ENCODE measurements at regions not wholly inside any gene's neighbourhood (a gene's known extent, or its start where the extent isn't known, plus 50 kb on each side); places are given as distances from the start of the nearest gene placed in this dataset.

DNA sequence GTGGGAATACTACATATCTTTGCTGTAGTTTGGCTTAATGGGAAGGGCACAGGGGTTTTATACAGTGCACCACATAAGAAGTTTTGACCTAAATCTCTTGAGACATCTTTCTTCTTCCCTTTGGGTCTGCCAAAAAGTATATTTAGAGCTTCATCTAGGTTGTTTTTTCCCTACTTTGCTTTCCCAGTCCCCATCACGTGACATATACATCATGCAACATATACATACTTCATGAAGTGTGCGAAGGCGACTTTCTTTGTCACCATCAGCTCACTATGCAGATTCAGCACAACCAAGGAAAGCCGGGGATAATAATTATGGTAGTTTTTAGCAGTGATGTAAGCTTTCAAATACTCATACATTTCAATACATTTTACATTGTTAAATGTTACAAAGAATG, 177.1 kb upstream of the PPP1R3A start (continued):
- TF ChIP-seq, protein P1, sequence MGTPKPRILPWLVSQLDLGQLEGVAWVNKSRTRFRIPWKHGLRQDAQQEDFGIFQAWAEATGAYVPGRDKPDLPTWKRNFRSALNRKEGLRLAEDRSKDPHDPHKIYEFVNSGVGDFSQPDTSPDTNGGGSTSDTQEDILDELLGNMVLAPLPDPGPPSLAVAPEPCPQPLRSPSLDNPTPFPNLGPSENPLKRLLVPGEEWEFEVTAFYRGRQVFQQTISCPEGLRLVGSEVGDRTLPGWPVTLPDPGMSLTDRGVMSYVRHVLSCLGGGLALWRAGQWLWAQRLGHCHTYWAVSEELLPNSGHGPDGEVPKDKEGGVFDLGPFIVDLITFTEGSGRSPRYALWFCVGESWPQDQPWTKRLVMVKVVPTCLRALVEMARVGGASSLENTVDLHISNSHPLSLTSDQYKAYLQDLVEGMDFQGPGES (IDR thresholded peaks at IDR 0.05; ENCODE audit: low read depth, low read length), result no peak
- TF ChIP-seq RAD21 (IDR thresholded peaks at IDR 0.05; ENCODE audit: low read length), result no peak
- no peak for TF ChIP-seq ELF1 (IDR thresholded peaks at IDR 0.05)
- no peak for TF ChIP-seq SIN3A (IDR thresholded peaks at IDR 0.05; ENCODE audit: borderline replicate concordance, low read depth, low read length)
- no peak for TF ChIP-seq RFX5 (IDR thresholded peaks at IDR 0.05; ENCODE audit: low read length)

DNA sequence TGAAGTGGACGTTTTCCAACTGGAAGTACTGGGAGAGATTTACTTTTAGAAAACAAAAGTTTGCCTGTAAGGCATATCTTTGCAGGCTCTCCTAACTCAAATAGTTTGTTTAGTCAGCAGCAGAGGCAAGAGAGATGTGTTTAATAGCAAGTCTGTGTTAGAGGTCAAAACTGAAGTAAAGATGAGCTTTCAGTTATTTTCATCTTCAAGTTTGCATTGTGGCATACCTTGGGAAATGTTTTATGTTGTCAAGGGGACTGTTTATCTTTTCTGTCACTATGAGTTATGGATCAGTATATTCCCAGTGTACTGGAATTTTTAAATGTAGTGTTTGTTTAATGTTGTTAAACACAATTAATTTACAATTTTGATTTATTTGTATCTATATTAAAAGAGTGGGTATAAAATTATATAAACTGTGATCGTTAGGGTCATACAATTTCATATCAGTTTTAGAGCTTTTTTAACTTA, 169.7 kb upstream of the PPP1R3A start:
- TF ChIP-seq, protein P2, sequence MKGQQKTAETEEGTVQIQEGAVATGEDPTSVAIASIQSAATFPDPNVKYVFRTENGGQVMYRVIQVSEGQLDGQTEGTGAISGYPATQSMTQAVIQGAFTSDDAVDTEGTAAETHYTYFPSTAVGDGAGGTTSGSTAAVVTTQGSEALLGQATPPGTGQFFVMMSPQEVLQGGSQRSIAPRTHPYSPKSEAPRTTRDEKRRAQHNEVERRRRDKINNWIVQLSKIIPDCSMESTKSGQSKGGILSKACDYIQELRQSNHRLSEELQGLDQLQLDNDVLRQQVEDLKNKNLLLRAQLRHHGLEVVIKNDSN (IDR thresholded peaks at IDR 0.05; ENCODE audit: borderline replicate concordance, low read depth), result no peak
- TF ChIP-seq ELF1 (IDR thresholded peaks at IDR 0.05), result no peak
- no peak for TF ChIP-seq FOSL2 (IDR thresholded peaks at IDR 0.05; ENCODE audit: borderline replicate concordance, low read depth)
- peak; percentile 33; the same call in 1 of the 2 replicates for TF ChIP-seq EZH2phosphoT487 (IDR thresholded peaks at IDR 0.05; ENCODE audit: borderline replicate concordance, low read depth)
- Histone ChIP-seq H3K9me2 (no peaks in the 10 kb centered on the region; the same call in 1 of the 2 replicates), H3F3A (replicated peaks; ENCODE audit: insufficient read depth) (no peaks in the 10 kb centered on the region), H2AFZ (ENCODE audit: low read depth) (no peak overlapping the region), H4K20me1 (ENCODE audit: insufficient read depth) (no peaks in the 10 kb centered on the region), H3K4me2 (no peak overlapping the region), H3K36me3 (replicated peaks in 1 of 2; ENCODE audit: control insufficient read depth in 1 of 2, insufficient read depth in 2 of 2, low read length in 1 of 2) (no peaks in the 10 kb centered on the region), H3K9me3 (no peaks in the 10 kb centered on the region), H3K4me1 (ENCODE audit: control insufficient read depth in 1 of 2, insufficient read depth in 2 of 2, low read depth in 1 of 2, low read length in 1 of 2) (peaks cover 0 to 3% of the 10 kb centered on the region in 2 experiments; a peak in 1 of 4 replicates), H3K4me3 (ENCODE audit: low read depth in 2 of 2, low read length in 1 of 2) (no peak overlapping the region), H3K79me2 (ENCODE audit: insufficient read depth) (no peaks in the 10 kb centered on the region), H3K9ac (no peak overlapping the region), H3K27ac (ENCODE audit: low read depth in 2 of 2, low read length in 1 of 2) (no peak overlapping the region), H3K27me3 (ENCODE audit: insufficient read depth) (peaks cover 62% of the 10 kb centered on the region)
- WGBS (ENCODE audit: low lambda C conversion rate), result 6% methylated on average over 2 of the region's 2 CpGs
- ChIA-PET CTCF (no interaction called here), POLR2A (no interaction called here)
- DNase-seq, result no peak

DNA sequence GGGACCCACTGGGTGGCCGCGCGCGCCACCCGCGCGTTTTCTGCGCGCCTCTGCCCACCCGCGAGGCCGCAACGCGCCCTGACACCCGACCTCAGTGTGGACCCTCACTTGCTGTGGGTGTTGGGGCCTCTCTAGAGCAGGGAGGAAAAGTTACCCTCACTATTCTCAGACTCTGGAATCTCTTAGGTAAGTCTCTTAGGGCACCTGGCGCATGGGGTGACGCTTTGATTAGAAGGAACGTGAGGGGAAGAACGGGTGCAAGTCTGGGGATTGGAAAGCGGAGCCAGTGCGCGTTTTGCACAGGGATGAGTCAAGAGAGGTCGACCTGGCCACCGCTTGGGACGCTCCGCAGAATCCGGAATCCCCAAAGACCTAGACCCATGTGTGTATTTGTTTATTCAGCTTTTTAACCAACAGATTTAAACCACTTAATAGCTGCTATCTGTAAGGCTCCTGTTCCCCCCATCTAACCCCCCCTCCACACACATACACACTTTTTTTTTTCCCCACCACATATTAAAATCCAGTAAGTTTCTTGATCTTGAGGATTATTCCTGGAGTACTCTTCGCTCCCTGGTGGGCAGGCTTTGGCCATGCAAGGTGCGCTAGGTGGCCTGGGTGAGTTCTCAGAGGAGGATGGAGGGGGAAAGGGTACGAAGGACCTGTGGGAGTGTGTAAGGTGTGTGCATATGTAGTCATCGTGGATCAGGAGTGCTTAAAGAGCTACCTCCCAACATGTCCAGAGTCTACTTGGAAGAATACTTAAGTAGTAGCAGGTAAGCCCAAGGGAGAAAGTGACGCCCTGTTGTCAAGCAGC, 169.1 kb upstream of the PPP1R3A start:
- H3F3A ChIP-seq (replicated peaks; ENCODE audit: insufficient read depth), result no peaks in the 10 kb centered on the region
- no peak overlapping the region for H3K27ac ChIP-seq (ENCODE audit: low read depth in 2 of 2, low read length in 1 of 2)
- no peak overlapping the region for H2AFZ ChIP-seq (ENCODE audit: low read depth)
- H4K20me1 ChIP-seq (ENCODE audit: insufficient read depth), result no peaks in the 10 kb centered on the region
- no peak overlapping the region for H3K4me3 ChIP-seq (ENCODE audit: low read depth in 2 of 2, low read length in 1 of 2)
- ChIA-PET CTCF (no interaction called here), POLR2A (no interaction called here)
- H3K79me2 ChIP-seq (ENCODE audit: insufficient read depth), result no peaks in the 10 kb centered on the region
- no peaks in the 10 kb centered on the region for H3K36me3 ChIP-seq (replicated peaks in 1 of 2; ENCODE audit: control insufficient read depth in 1 of 2, insufficient read depth in 2 of 2, low read length in 1 of 2)
- no peak overlapping the region for H3K9ac ChIP-seq
- 15% methylated on average over 22 of the region's 32 CpGs for WGBS (ENCODE audit: low lambda C conversion rate)
- peak; percentile 11 for DNase-seq
- TF ChIP-seq EZH2phosphoT487 (IDR thresholded peaks at IDR 0.05; ENCODE audit: borderline replicate concordance, low read depth) (0 out of 2 replicates have a peak, but pooled peaks have one; percentile 56), SMC3 (IDR thresholded peaks at IDR 0.05; ENCODE audit: low read depth, low read length) (no peak), MEF2A (IDR thresholded peaks at IDR 0.05; ENCODE audit: borderline replicate concordance, low read depth) (no peak)
- TF ChIP-seq, protein P3, sequence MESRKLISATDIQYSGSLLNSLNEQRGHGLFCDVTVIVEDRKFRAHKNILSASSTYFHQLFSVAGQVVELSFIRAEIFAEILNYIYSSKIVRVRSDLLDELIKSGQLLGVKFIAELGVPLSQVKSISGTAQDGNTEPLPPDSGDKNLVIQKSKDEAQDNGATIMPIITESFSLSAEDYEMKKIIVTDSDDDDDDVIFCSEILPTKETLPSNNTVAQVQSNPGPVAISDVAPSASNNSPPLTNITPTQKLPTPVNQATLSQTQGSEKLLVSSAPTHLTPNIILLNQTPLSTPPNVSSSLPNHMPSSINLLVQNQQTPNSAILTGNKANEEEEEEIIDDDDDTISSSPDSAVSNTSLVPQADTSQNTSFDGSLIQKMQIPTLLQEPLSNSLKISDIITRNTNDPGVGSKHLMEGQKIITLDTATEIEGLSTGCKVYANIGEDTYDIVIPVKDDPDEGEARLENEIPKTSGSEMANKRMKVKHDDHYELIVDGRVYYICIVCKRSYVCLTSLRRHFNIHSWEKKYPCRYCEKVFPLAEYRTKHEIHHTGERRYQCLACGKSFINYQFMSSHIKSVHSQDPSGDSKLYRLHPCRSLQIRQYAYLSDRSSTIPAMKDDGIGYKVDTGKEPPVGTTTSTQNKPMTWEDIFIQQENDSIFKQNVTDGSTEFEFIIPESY (IDR thresholded peaks at IDR 0.05; ENCODE audit: borderline replicate concordance, low read depth), result no peak
- no peak overlapping the region for H3K4me2 ChIP-seq
- H3K4me1 ChIP-seq (ENCODE audit: control insufficient read depth in 1 of 2, insufficient read depth in 2 of 2, low read depth in 1 of 2, low read length in 1 of 2), result peaks cover 0 to 3% of the 10 kb centered on the region in 2 experiments; a peak in 1 of 4 replicates
- no peaks in the 10 kb centered on the region; the same call in 1 of the 2 replicates for H3K9me2 ChIP-seq
- H3K9me3 ChIP-seq, result no peaks in the 10 kb centered on the region
- peaks cover 65% of the 10 kb centered on the region for H3K27me3 ChIP-seq (ENCODE audit: insufficient read depth)

Measured in SK-N-SH (cell line).